ENCODE measurements at regions not wholly inside any gene's neighbourhood (a gene's known extent, or its start where the extent isn't known, plus 50 kb on each side); places are given as distances from the start of the nearest gene placed in this dataset.

DNA sequence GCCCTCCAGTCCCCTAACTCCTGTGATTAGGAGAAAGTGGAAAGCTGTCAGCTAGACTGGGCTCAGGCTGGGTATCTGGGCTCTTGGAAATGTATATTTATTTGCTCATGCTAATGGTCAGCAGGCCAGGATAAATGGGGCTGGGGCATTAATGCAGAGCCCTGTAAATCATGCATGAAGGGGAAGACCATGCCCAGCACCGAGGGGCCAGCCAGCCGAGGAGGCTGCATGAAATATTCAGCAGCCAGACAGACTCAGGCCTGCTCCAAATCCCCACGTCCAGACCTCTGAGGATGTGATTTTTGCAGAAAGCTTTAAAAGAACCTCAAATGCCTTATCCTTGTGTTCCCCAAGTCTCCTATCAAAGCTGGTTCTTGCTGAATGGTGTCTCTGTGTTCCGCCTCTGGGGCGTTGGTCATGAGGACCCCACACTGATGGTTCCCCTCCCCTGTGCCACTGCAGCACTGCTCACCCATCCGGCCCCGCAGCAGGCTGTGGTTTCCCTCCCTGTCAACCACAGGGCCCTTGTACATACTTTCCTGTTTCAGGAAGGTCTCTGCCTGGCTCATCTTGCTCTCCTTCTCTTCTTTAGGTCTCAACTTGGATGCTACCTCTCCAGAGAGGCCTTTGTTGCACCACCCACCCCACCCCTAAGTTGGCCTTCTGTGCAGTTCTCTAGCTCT is 358.4 kb downstream of the CDH26 start:
- H3K9me2 ChIP-seq (replicated peaks; ENCODE audit: insufficient read depth, low read length) = no peaks in the 10 kb centered on the region; the same call in 1 of the 2 replicates
- H3K36me3 ChIP-seq (ENCODE audit: insufficient read depth, low read length) = no peaks in the 10 kb centered on the region
- H2AFZ ChIP-seq (ENCODE audit: low read length) = no peak overlapping the region

DNA sequence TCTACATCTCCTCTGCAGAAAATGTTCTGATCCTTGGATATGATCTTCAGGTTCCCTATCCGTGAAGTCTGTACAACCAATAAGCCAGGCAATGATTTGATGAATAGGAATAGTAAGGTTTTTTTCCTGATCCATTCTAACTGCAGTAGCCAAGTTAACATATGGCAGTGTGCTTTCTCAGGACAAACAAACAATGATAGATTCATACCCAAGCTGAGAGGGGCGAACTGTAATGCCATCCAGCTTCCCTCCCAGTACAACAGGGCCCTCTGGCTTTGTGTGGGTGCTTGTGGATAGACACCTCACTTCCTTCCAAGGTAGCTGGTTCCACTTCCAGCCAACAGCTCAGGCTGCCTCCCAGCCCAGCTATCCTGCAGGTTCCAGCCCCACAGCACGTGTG is 359.2 kb downstream of the CDH26 start:
- Histone ChIP-seq H4K20me1 (ENCODE audit: insufficient read depth, low read depth, low read length) (no peaks in the 10 kb centered on the region), H3K79me2 (ENCODE audit: low read length) (no peaks in the 10 kb centered on the region), H2AFZ (ENCODE audit: low read length) (no peak overlapping the region), H3K27me3 (ENCODE audit: low read length) (no peaks in the 10 kb centered on the region), H3K27ac (ENCODE audit: low read length) (no peak overlapping the region), H3K9ac (ENCODE audit: low read length) (no peak overlapping the region), H3K4me1 (ENCODE audit: low read length) (no peaks in the 10 kb centered on the region), H3K9me2 (replicated peaks; ENCODE audit: insufficient read depth, low read length) (no peaks in the 10 kb centered on the region; the same call in 1 of the 2 replicates), H3K9me3 (ENCODE audit: low read length) (no peaks in the 10 kb centered on the region; the same call in 1 of the 2 replicates), H3K36me3 (ENCODE audit: insufficient read depth, low read length) (no peaks in the 10 kb centered on the region), H3K4me2 (ENCODE audit: low read depth, low read length, poor library complexity, severe bottlenecking) (no peak overlapping the region), H3K4me3 (ENCODE audit: low read length) (no peak overlapping the region)
- no peak for DNase-seq

More for the DNA sequence above, 358.4 kb downstream of the CDH26 start:
- no peaks in the 10 kb centered on the region for H4K20me1 ChIP-seq (ENCODE audit: insufficient read depth, low read depth, low read length)
- no peaks in the 10 kb centered on the region for H3K4me1 ChIP-seq (ENCODE audit: low read length)
- no peak for DNase-seq
- no peaks in the 10 kb centered on the region; the same call in 1 of the 2 replicates for H3K9me3 ChIP-seq (ENCODE audit: low read length)
- no peaks in the 10 kb centered on the region for H3K79me2 ChIP-seq (ENCODE audit: low read length)
- H3K9ac ChIP-seq (ENCODE audit: low read length) = no peak overlapping the region
- H3K4me2 ChIP-seq (ENCODE audit: low read depth, low read length, poor library complexity, severe bottlenecking) = no peak overlapping the region
- no peaks in the 10 kb centered on the region for H3K27me3 ChIP-seq (ENCODE audit: low read length)
- no peak overlapping the region for H3K27ac ChIP-seq (ENCODE audit: low read length)
- H3K4me3 ChIP-seq (ENCODE audit: low read length) = no peak overlapping the region

- no peaks in the 10 kb centered on the region for H3K27me3 ChIP-seq (ENCODE audit: low read length)
- no peaks in the 10 kb centered on the region for H3K9me3 ChIP-seq (ENCODE audit: low read length)
- no peaks in the 10 kb centered on the region for H3K9me2 ChIP-seq (replicated peaks; ENCODE audit: insufficient read depth, low read length)
- no peak for DNase-seq
- no peaks in the 10 kb centered on the region for H3K36me3 ChIP-seq (ENCODE audit: insufficient read depth, low read length)
- no peaks in the 10 kb centered on the region for H3K79me2 ChIP-seq (ENCODE audit: low read length)
- H3K4me1 ChIP-seq (ENCODE audit: low read length) = peaks cover 3% of the 10 kb centered on the region; the same call in 1 of the 2 replicates
- H3K9ac ChIP-seq (ENCODE audit: low read length) = no peak overlapping the region
- no peak overlapping the region for H2AFZ ChIP-seq (ENCODE audit: low read length)
- H3K27ac ChIP-seq (ENCODE audit: low read length) = no peak overlapping the region
- no peak overlapping the region for H3K4me2 ChIP-seq (ENCODE audit: low read depth, low read length, poor library complexity, severe bottlenecking)
- H3K4me3 ChIP-seq (ENCODE audit: low read length) = no peak overlapping the region
- no peaks in the 10 kb centered on the region for H4K20me1 ChIP-seq (ENCODE audit: insufficient read depth, low read depth, low read length)
These were observed 363.4 kb downstream of the CDH26 start for GRCh38 chr20:60321601-60322000.

- Histone ChIP-seq H3K9me2 (replicated peaks; ENCODE audit: insufficient read depth, low read length) (no peaks in the 10 kb centered on the region), H2AFZ (ENCODE audit: low read length) (no peak overlapping the region), H3K4me3 (ENCODE audit: low read length) (no peak overlapping the region), H3K79me2 (ENCODE audit: low read length) (no peaks in the 10 kb centered on the region), H3K4me1 (ENCODE audit: low read length) (peaks cover 3% of the 10 kb centered on the region; the same call in 1 of the 2 replicates), H3K9me3 (ENCODE audit: low read length) (no peaks in the 10 kb centered on the region), H3K27ac (ENCODE audit: low read length) (no peak overlapping the region), H3K27me3 (ENCODE audit: low read length) (no peaks in the 10 kb centered on the region; the same call in 1 of the 2 replicates), H3K4me2 (ENCODE audit: low read depth, low read length, poor library complexity, severe bottlenecking) (no peak overlapping the region), H4K20me1 (ENCODE audit: insufficient read depth, low read depth, low read length) (no peaks in the 10 kb centered on the region), H3K36me3 (ENCODE audit: insufficient read depth, low read length) (no peaks in the 10 kb centered on the region), H3K9ac (ENCODE audit: low read length) (no peak overlapping the region)
- DNase-seq = no peak
These were observed 368.6 kb downstream of the CDH26 start for GRCh38 chr20:60326821-60327220.

DNA sequence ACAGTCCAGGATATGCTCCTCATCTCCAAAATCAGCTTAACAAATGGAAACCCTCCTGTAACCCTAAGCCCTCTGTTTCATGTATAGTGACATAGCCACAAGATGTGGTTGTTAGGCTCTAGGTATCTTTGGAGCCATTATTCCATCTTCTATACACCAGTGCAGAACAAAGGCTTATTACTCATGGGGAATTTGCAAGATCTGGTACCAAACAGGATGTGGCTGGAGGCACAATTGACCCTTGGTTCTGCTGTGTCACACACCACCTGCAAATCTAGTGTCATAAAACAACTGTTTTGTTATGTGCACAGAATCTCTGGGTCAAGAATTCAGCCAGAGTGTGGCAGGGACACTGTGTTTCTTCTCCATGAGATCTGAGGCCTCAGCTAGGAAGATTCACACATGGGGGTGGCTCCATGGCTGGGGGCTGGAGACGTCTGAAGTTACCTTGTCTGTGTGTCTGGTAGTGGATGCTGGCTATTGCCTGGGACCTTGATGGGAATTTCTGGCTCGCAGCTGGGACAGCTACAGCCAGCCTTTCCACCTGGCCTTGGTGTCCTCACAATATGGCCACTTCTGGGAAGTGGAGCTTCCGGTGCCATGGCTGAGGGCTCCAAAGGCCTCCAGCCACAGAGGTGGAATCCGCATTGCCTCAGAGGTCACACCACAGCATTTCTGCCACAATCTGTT is 369.9 kb downstream of the CDH26 start:
- Histone ChIP-seq H2AFZ (ENCODE audit: low read length) (no peak overlapping the region), H3K27me3 (ENCODE audit: low read length) (no peaks in the 10 kb centered on the region; the same call in 1 of the 2 replicates), H3K4me1 (ENCODE audit: low read length) (peaks cover 3% of the 10 kb centered on the region; the same call in 1 of the 2 replicates), H4K20me1 (ENCODE audit: insufficient read depth, low read depth, low read length) (no peaks in the 10 kb centered on the region), H3K4me2 (ENCODE audit: low read depth, low read length, poor library complexity, severe bottlenecking) (no peak overlapping the region), H3K9me3 (ENCODE audit: low read length) (no peaks in the 10 kb centered on the region), H3K4me3 (ENCODE audit: low read length) (no peak overlapping the region), H3K36me3 (ENCODE audit: insufficient read depth, low read length) (no peaks in the 10 kb centered on the region), H3K27ac (ENCODE audit: low read length) (no peak overlapping the region), H3K9ac (ENCODE audit: low read length) (no peak overlapping the region), H3K79me2 (ENCODE audit: low read length) (no peaks in the 10 kb centered on the region), H3K9me2 (replicated peaks; ENCODE audit: insufficient read depth, low read length) (no peaks in the 10 kb centered on the region)
- DNase-seq = no peak

- Histone ChIP-seq H3K27ac (ENCODE audit: low read length) (no peak overlapping the region), H3K9ac (ENCODE audit: low read length) (no peak overlapping the region), H3K27me3 (ENCODE audit: low read length) (no peaks in the 10 kb centered on the region; the same call in 1 of the 2 replicates), H3K4me2 (ENCODE audit: low read depth, low read length, poor library complexity, severe bottlenecking) (no peak overlapping the region), H2AFZ (ENCODE audit: low read length) (no peak overlapping the region), H3K9me2 (replicated peaks; ENCODE audit: insufficient read depth, low read length) (no peaks in the 10 kb centered on the region), H3K4me1 (ENCODE audit: low read length) (peaks cover 2% of the 10 kb centered on the region; the same call in 1 of the 2 replicates), H3K79me2 (ENCODE audit: low read length) (no peaks in the 10 kb centered on the region), H3K4me3 (ENCODE audit: low read length) (no peak overlapping the region), H3K9me3 (ENCODE audit: low read length) (no peaks in the 10 kb centered on the region), H4K20me1 (ENCODE audit: insufficient read depth, low read depth, low read length) (no peaks in the 10 kb centered on the region), H3K36me3 (ENCODE audit: insufficient read depth, low read length) (no peaks in the 10 kb centered on the region)
- DNase-seq = no peak
These were observed 372.2 kb downstream of the CDH26 start for GRCh38 chr20:60330461-60330860.

- H3K4me1 ChIP-seq (ENCODE audit: low read length) = no peaks in the 10 kb centered on the region
- no peaks in the 10 kb centered on the region for H3K9me3 ChIP-seq (ENCODE audit: low read length)
- H3K4me2 ChIP-seq (ENCODE audit: low read depth, low read length, poor library complexity, severe bottlenecking) = no peak overlapping the region
- DNase-seq = no peak
- H3K9ac ChIP-seq (ENCODE audit: low read length) = no peak overlapping the region
- no peaks in the 10 kb centered on the region for H3K36me3 ChIP-seq (ENCODE audit: insufficient read depth, low read length)
- no peaks in the 10 kb centered on the region for H3K79me2 ChIP-seq (ENCODE audit: low read length)
- no peak overlapping the region for H2AFZ ChIP-seq (ENCODE audit: low read length)
- no peaks in the 10 kb centered on the region for H4K20me1 ChIP-seq (ENCODE audit: insufficient read depth, low read depth, low read length)
- no peaks in the 10 kb centered on the region for H3K9me2 ChIP-seq (replicated peaks; ENCODE audit: insufficient read depth, low read length)
- H3K4me3 ChIP-seq (ENCODE audit: low read length) = no peak overlapping the region
- no peak overlapping the region for H3K27ac ChIP-seq (ENCODE audit: low read length)
- no peaks in the 10 kb centered on the region; the same call in 1 of the 2 replicates for H3K27me3 ChIP-seq (ENCODE audit: low read length)
These were observed 373.6 kb downstream of the CDH26 start for GRCh38 chr20:60331688-60332300.

- Histone ChIP-seq H3K27me3 (ENCODE audit: low read length) (no peaks in the 10 kb centered on the region; the same call in 1 of the 2 replicates), H3K36me3 (ENCODE audit: insufficient read depth, low read length) (no peaks in the 10 kb centered on the region), H2AFZ (ENCODE audit: low read length) (no peak overlapping the region), H3K9me3 (ENCODE audit: low read length) (no peaks in the 10 kb centered on the region), H3K4me3 (ENCODE audit: low read length) (no peak overlapping the region), H3K9ac (ENCODE audit: low read length) (no peak overlapping the region), H4K20me1 (ENCODE audit: insufficient read depth, low read depth, low read length) (no peaks in the 10 kb centered on the region), H3K4me2 (ENCODE audit: low read depth, low read length, poor library complexity, severe bottlenecking) (no peak overlapping the region), H3K4me1 (ENCODE audit: low read length) (no peaks in the 10 kb centered on the region), H3K9me2 (replicated peaks; ENCODE audit: insufficient read depth, low read length) (no peaks in the 10 kb centered on the region), H3K27ac (ENCODE audit: low read length) (no peak overlapping the region), H3K79me2 (ENCODE audit: low read length) (no peaks in the 10 kb centered on the region)
- DNase-seq = no peak
These were observed 374.3 kb downstream of the CDH26 start for GRCh38 chr20:60332523-60332922.
